Right lung (tissue), 2 donors: ENCODE measurements at regions not wholly inside any gene's neighbourhood (a gene's known extent, or its start where the extent isn't known, plus 50 kb on each side); places are given as distances from the start of the nearest gene placed in this dataset.

ENCODE experiments used
- DNase-seq, 2 donors: peaks; one replicate each; pipeline ENCODE4 v3.0.0-alpha.2; 2013

DNA sequence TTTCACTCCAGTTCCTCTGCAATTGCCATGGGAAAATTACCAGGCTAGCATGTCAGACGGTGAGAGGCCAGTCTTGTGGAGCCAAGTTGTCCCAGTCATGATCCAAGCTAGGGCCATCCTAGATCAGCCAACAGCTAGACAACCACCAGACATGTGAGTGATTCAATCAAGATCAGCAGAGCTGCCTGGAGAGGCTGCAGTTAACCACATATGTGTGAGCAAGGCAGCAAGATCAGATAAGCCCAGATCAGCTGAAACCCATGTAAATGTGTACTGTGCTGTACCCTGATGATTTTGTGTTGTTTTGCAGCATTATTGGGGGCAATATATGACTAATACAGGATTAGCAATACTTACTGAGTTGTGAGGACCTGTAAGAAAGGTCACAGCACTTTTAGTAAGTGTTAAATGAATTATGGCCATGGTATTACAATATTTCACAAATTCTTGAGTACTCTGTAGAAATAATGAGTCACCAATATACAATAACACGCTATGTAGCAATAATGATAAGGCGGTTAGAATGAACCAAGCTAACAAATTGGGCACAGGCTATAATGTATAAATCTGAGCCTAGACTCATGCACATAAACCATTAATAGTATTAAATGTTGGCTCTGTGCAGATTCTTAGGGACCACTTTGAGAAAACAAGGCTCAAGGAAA, 91.4 kb downstream of the SUDS3 start:
- no peak for DNase-seq

DNA sequence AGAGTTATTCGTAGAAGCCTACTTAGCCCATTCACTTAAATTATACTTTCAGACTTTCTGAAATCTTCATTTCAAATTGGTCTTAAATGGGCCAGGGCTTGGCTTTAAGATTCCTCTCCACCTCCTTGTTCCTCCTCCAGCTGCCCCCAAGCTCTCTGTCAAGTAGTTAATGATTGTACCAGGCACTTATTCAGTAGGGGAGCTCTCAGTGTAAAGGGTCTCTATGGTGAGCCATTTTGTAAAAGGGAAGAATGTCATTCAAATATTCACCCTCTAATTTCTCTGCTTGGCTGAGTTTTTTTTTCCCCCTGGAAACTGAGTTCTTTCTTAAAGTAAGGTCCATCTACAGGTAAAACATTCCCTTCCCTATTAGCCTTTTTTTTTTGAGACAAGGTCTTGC, 96.6 kb downstream of the SUDS3 start:
- DNase-seq = no peak

DNA sequence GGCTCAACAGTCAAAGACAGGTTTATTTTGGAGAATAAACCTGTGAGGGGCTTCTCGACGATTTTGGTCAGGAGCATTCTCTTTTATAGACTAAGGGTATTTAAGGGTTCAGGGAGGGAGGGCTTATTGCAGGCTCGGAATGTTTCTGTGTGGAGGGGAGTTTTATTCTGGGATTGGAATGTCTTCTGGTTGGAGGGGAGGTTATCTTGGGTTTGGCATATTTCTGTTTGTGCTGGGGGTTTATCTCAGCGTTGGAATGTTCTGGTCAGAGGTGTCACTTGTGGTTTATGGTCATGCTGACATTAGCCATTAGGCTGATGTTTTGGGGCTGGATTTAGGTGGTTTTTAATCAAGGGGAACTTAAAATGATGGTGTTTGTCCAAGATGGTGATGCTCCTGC, 103.9 kb downstream of the SUDS3 start:
- no peak for DNase-seq

DNA sequence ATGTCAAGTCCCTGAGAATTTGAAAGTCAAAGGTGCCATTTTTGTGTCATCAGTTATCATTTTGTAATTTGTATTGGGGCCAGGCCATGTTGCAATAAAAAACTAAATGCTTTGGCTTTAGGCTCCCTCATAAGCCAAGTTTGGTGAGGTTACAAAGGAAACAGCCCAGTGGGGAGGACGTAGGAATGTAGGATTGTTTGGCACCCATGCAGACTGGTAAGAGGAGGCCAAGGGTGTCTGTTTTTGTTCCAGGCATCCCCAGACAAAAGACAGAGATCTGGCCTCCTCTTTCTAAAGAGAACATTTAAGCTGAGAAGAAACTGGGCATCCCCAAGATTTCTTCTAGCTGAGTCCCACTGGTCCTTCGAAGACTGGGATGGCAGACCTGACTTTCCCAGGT, 111.7 kb downstream of the SUDS3 start:
- DNase-seq = no peak

GRCh38 chr12:118493962-118494361, 117.6 kb downstream of the SUDS3 start:
- no peak for DNase-seq

DNA sequence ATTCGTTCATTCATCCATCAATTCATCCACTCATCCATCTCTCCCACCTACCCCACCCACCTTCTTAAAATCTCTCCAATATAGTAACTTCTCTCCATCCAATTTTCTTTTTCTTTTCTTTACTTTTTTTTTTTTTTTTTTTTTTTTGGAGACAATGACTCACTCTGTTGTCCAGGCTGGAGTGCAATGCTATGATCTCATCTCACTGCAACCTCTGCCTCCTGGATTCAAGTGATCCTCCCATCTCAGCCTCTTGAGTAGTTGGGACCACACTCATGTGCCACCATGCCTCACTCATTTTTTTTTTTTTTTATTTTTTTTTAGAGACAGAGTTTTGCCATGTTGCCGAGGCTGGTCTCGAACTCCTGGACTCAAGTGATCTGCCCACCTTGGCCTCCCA, 118.4 kb downstream of the SUDS3 start:
- no peak for DNase-seq

DNA sequence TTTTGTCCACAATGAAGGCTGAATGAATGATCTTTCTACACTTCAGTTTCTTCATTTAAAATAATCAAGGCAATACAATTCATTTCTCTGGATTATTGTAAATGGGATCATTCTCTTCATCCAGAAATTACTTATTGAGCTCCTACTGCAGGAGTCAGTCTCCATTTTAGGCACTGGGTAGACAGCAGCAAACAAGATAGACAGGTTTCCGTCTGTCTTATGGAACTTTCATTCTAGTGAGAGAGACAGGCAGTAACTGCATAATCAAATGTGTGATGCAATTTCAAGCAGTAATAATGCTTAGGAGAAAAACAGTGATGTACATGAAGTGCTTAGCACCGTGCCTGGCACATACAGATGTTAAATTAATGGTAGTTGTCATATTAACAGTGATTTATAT, 118.9 kb downstream of the SUDS3 start:
- DNase-seq = no peak

DNA sequence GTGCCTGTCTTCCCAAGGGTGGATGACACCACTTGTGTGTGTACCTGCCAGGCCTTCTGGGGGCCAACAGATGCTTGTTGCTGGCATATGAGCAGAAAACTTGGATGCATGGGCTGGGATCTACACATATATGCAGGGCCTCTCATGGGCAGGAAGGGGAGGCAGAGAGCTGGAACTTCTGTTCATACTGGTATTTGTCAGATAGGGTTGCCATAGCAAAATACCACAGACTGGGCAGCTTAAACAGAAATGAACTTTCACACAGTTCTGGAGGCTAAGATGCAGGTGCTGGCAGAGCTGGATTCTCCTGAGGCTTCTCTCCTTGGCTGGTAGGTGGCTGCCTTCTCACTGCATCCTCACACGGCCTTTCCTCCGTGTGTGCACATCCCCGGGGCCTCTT, 121.8 kb downstream of the SUDS3 start:
- DNase-seq = no peak

DNA sequence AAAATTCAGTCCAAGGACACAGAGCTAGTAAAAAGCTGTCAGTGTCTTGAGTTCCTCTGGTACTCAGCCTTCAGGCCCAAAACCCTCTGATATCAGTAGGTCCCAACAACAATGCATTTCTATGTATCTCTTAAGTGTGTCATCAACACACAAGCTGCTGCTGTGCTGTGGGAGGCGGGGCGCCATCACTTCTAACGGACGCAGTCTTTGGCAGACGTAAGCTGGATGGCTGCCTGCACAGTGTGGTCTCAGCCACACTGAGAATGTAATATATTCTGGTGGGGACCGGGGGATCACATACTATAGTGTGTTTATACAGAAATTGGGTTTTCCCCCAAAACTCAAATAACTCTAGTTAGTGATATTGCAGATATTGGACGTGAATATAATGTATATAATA, 123.9 kb downstream of the SUDS3 start:
- no peak for DNase-seq

DNA sequence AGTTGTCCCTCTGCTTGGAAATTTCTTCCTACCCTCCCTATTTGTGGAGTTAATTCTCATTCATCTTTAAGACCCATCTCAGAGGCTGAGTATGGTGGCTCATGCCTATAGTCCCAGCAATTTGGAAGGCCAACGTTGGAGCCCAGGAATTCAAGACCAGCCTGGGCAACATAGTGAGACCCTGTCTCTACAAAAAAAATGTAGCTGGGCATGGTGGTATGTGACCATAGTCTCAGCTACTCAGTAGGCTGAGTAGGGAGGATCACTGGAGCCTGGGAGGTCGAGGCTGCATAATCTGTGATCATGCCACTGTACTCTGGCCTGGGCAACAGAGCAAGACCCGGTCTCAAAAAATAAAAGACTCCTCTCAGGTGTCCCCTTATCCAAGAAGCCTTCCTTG, 125.1 kb downstream of the SUDS3 start:
- no peak for DNase-seq

DNA sequence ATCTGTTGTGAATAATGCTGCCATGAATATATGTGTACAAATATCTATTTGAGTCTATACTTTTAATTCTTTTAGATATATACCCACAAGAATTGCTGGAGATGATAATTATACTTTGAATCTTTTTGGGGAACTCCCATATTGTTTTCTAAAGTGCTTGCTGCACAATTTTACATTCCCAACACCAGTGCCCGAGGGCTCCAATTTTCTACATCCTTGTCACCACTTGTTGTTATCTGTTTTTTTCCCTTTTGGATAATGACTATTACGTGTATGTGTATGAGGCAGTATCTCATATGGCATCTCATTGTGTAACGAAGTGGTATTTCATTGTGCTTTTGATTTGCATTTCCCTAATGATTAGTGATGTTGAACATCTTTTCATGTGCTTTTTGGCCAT, 127.1 kb downstream of the SUDS3 start:
- no peak for DNase-seq

GRCh38 chr12:118512669-118513068, 136.3 kb downstream of the SUDS3 start:
- DNase-seq = no peak

DNA sequence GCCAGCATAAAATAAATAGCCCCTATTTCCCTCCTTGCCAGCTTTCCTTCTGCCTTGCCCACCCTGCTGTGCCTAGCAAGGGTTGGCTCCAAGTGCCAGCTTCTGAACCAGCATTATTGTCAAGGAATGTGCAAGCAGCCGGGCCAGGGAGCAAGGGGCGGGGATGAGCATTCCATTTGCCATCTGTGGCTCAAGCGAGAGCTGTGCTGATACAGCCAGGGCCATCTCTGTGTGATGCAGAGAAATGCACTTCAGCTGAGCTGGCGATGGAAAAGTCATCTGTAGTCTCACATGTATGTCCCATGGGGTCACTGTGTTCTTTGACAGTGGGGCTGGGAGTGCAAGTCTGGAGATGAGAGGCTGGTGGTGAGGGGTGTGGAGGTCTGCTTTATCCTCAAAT, 137.3 kb downstream of the SUDS3 start:
- DNase-seq = no peak

DNA sequence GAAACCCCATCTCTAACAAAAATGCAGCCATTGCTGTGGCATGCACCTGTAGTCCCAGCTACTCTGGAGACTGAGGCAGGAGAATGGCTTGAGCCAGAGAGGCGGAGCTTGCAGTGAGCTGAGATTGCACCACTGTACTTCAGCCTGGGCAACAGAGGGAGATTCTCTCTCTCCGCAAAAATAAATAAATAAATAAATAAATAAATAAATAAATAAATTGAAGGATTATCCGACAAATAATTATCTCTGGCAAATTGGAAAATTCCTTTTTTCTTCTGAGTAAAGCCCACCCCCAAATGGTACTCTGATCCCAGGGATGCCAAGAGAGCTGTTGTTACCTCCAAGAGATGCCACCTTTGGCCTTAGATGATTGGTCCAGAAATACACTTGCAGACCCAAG, 137.9 kb downstream of the SUDS3 start:
- DNase-seq = no peak

DNA sequence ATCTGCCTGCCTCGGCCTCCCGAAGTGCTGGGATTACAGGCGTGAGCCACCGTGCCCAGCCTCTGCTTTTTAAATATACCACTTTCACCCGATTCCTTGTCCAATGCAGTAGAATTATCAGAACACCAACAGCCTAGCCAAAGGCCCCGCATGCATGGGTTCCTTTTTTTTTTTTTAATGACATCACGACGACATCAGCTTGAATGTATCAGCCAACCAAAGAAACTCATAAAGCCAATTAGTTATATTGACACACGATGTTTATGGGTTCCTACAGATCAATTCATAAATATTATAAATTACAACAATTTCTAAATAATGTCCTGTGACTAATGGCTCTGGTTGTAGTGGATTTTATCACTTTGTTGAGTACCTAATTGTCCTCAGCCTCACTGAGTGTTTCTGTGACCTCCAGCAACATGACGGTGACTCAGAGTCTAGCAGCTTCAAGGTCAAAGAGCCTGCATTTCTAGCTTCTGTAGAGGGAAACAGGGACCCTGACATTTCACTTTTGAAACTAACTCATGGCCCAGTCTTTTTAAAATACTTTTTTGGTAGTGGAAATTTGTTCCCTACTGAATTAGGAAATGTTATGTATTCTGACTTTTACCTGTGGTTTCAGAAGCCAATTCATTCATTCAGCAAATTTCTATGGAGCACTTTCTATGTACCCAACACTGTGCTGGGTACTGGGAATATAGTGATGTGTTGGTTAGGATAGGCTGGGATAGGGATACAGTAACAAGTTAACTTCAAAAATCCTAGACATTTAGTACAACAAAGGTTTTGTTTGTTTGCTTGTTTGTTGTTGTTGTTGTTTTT, 144.1 kb downstream of the SUDS3 start:
- no peak for DNase-seq

GRCh38 chr12:118521036-118521370, 144.6 kb downstream of the SUDS3 start:
- DNase-seq = no peak

DNA sequence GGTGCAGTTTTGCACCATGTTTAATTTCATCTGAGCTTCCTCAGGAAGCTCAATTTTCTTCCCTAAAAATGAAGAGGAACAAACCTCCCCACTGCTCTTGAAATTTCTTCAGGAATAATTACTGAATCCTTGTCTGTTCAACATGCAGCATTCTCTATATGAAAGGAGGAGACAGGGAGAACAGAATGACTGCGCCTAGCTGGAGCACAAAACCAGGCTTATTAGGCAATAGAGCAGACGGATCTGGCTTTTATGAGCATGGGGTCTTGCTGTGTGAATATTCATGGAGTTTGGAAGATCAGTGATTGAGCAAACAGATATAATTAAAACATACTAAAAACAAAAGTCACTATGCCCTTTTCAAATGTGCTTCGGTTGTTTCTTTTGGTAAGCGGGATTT, 148.1 kb downstream of the SUDS3 start:
- no peak for DNase-seq

- DNase-seq = no peak
These were observed 148.9 kb downstream of the SUDS3 start for GRCh38 chr12:118525216-118525615.

- DNase-seq = no peak
These were observed 150.1 kb downstream of the SUDS3 start for GRCh38 chr12:118526255-118527095.

GRCh38 chr12:118527310-118527709, 151.0 kb downstream of the SUDS3 start:
- DNase-seq = no peak

- no peak for DNase-seq
These were observed 152.3 kb downstream of the SUDS3 start for GRCh38 chr12:118528625-118529024.

GRCh38 chr12:118534003-118534402, 157.6 kb downstream of the SUDS3 start:
- DNase-seq = no peak
